Astrocyte of the cerebellum (primary cell): ENCODE measurements at regions not wholly inside any gene's neighbourhood (a gene's known extent, or its start where the extent isn't known, plus 50 kb on each side); places are given as distances from the start of the nearest gene placed in this dataset.

ENCODE experiments used
- DNase-seq: peaks from one replicate; pipeline ENCODE4 v3.0.0-alpha.2; 2011; ENCODE audit warnings: low read depth
- H3K4me3 ChIP-seq: 2 replicates; pipeline ENCODE4 v1.5.1; 2011; ENCODE audit warnings: mild to moderate bottlenecking, low read depth, low read length, moderate library complexity
- CTCF ChIP-seq: IDR thresholded peaks from 2 replicates; pipeline ENCODE4 v1.5.1; 2012; ENCODE audit warnings: low read length, low read depth, moderate library complexity, mild to moderate bottlenecking; ENCODE audit errors: missing control alignments
- in situ Hi-C: cut with HindIII; loops from 2 replicates; pipeline ENCODE4 v1.10.0; 2017; ENCODE audit warnings: low sequenced_read_pairs

- no peak for TF ChIP-seq CTCF
- no peak overlapping the region for H3K4me3 ChIP-seq
- peak; percentile 24 for DNase-seq
- in situ Hi-C loops = loop anchor here (5.0 kb wide), 1 partner anchor 92 kb away; no protein-coding TSS in a partner anchor
Measured at GRCh38 chr7:41420421-41420820, 282.5 kb downstream of the INHBA start.

DNA sequence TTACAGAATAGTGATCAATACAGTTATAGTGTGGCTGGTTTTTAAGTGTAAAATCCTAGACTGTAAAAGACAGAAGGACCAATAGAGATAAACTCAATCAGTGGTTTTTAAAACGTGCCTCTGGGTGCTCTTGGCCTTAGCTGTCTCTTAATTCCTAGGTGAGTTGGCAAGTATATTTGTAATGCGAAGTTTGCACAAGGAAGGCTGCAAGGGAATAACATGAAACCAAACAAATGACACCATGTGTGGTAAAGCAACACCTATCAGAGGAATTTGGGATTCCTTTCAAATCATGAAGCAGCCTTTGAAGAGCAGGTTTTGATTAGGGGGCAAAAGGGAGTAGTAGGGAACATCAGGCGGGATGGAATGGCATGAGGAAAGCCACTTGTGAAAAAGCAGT is 284.6 kb downstream of the INHBA start:
- DNase-seq = no peak
- in situ Hi-C loops = no loop called here
- H3K4me3 ChIP-seq = no peak overlapping the region
- TF ChIP-seq CTCF = no peak

DNA sequence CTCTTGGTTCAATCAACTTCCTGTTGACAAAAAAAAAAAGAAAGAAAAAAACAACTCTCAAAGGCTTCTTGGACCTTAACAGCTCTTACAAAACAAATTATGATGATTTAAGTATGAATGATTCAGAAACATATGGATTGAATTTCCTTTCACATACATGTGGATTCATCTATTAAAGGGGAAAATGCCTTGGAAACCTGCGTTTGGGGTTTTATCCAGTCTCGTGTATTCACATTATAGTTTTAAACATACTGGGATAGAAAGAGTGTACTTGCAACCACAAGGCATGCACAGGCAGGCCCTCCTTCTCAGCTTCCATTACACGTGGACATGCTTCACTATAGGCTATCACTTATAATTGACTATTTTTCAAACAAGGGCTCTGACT is 286.7 kb downstream of the INHBA start:
- DNase-seq = no peak
- in situ Hi-C loops = no loop called here
- TF ChIP-seq CTCF = no peak
- H3K4me3 ChIP-seq = no peak overlapping the region

DNA sequence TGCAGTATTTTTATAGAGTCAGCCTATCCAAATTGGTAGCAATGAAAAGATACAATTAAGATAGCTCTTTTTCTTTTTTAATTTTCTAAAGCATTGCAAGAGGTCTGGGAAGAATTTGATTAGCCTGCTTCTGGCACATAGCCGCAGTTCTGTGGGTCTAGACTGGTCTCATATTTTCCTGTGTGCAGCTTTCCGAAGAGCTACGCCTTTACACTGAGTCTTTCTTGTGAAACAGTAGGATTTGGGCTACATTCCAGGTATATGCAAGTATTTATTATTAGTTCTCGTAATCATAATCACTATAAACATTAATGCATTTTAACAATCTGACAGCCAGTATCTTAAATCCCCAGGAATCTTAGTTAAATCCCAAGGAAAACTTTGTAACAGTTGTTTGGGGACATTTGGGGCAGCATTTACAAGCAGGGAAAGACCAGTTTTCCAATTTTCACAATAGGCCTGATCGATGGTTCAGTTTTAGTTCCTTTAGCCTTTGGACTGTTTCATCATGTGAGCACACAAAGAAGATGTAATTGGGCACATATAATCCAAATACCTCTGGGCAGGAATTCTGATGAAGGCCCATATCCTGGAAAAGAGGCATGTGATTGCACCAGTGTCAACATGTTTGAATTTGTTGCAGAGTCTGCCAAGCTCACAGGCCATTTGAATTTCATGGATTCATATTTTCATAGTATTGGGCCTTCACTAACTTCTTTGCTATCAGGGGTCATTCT is 287.3 kb downstream of the INHBA start:
- H3K4me3 ChIP-seq = no peak overlapping the region
- DNase-seq = no peak
- in situ Hi-C loops = no loop called here
- no peak for TF ChIP-seq CTCF

- no peak overlapping the region for H3K4me3 ChIP-seq
- in situ Hi-C loops = no loop called here
- no peak for TF ChIP-seq CTCF
- no peak for DNase-seq
Measured at GRCh38 chr7:41415051-41415450, 287.8 kb downstream of the INHBA start.

GRCh38 chr7:41404375-41405074 is 298.4 kb downstream of the INHBA start:
- TF ChIP-seq CTCF = no peak
- DNase-seq = no peak
- in situ Hi-C loops = no loop called here
- H3K4me3 ChIP-seq = no peak overlapping the region
